ENCODE measurements at regions not wholly inside any gene's neighbourhood (a gene's known extent, or its start where the extent isn't known, plus 50 kb on each side); places are given as distances from the start of the nearest gene placed in this dataset.

DNA sequence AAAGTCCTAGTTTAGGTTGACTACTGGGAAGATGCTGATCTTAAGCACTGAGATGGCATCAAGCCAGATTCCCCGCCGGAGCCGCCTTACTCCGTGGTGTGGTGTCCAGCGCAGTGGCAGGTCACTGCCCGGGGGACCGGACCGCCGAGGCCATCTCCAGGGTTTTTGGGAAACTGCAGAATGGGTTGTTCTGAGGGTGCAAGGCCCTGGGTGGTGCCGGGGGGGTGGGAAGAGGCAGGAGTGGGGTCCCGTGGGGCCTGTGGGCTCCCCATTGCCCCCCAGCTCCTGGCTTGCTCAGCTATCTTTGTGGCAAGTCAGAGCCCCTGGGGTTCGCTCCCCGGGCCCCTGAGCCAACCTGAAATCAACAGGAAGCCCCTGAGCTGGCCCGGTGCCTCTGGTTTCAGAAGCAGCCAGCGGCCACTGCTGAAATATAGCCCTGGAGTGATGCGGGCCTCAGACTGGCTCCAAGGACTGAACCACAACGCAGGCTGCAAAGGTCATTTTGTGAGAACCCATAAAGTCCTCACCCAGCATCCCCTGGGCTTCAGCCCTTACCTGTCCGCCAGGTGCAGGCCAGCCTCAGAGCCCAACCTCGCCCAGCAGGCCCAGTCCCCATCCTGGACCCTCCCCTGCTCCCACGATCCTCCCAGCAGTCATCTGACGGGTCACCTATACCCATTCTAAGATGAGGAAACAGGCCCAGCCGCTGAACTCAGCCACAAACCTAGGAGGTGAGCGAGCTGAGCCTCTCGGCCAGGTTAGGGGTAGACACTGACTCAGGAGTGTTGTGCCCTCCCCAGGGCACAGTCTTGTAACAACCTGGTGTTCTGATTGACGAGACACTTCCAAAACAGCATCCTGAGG lies 102.7 kb downstream of the PDGFA start:
- H3K9me2 ChIP-seq (ENCODE audit: insufficient read depth), result no peaks in the 10 kb centered on the region
- H2AFZ ChIP-seq (ENCODE audit: low read depth, low read length, poor library complexity, severe bottlenecking), result no peak overlapping the region
- no peak overlapping the region for H3K27ac ChIP-seq (ENCODE audit: low read depth, low read length)
- ATAC-seq, result no peak
- no peak for DNase-seq (ENCODE audit: low read depth, low spot score)
- no peaks in the 10 kb centered on the region for H3K27me3 ChIP-seq (ENCODE audit: insufficient read depth, low read length)
- TF ChIP-seq ELF1 (IDR thresholded peaks at IDR 0.05; ENCODE audit: borderline replicate concordance, low read depth) (no peak), POLR2AphosphoS5 (IDR thresholded peaks at IDR 0.05; ENCODE audit: low read depth, low read length) (no peak), CEBPB (IDR thresholded peaks at IDR 0.05; ENCODE audit: low read depth) (no peak)
- TF ChIP-seq, protein P1, sequence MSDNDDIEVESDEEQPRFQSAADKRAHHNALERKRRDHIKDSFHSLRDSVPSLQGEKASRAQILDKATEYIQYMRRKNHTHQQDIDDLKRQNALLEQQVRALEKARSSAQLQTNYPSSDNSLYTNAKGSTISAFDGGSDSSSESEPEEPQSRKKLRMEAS (IDR thresholded peaks at IDR 0.05), result no peak
- TF ChIP-seq, protein P2, sequence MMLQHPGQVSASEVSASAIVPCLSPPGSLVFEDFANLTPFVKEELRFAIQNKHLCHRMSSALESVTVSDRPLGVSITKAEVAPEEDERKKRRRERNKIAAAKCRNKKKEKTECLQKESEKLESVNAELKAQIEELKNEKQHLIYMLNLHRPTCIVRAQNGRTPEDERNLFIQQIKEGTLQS (IDR thresholded peaks at IDR 0.05), result no peak
- H3K4me1 ChIP-seq (ENCODE audit: control insufficient read depth in 1 of 2, insufficient read depth in 2 of 2, low read length in 2 of 2), result no peaks in the 10 kb centered on the region
- no TSS peak for BruUV-seq (replicated peaks)
- intact Hi-C loops (cut with micrococcal nuclease), result no loop called here
- no peak overlapping the region for H3K9ac ChIP-seq (ENCODE audit: low read length)
- peaks cover 0 to 8% of the 10 kb centered on the region in 2 experiments; a peak in 2 of 4 replicates for H3K9me3 ChIP-seq (ENCODE audit: control insufficient read depth in 1 of 2, insufficient read depth in 1 of 2, low read depth in 1 of 2, low read length in 2 of 2)
- RAD21 ChIA-PET (ENCODE audit: low non-redundant PET in 1 of 2, low total read pairs in 2 of 2, uncharacterized antibody in 2 of 2, unreplicated experiment in 2 of 2), result no interaction called here
- H3K4me3 ChIP-seq (replicated peaks in 1 of 2; ENCODE audit: low read depth in 1 of 2, low read length in 2 of 2), result no peak overlapping the region
- H4K20me1 ChIP-seq (ENCODE audit: insufficient read depth), result no peaks in the 10 kb centered on the region
- no peaks in the 10 kb centered on the region for H3K79me2 ChIP-seq (ENCODE audit: insufficient read depth, low read length)
- POLR2A ChIA-PET, result no interaction called here
- CTCF ChIA-PET, result no interaction called here
- H3K4me2 ChIP-seq (ENCODE audit: low read length), result no peak overlapping the region
- H3K36me3 ChIP-seq (ENCODE audit: control insufficient read depth in 1 of 2, insufficient read depth in 2 of 2, low read length in 2 of 2), result no peaks in the 10 kb centered on the region

DNA sequence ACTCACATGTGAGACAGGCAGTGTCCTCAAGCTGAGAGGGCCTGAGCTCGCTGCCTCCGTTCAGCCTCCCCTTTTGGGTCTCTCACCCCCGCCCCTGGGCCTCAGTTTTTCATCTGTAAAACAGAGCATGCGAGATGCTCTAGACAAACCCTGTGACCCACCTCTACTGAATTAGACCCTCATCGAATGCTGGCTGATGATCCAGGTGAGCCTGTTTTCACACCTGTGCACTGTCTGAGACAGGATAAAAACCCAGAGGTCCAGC lies 102.1 kb downstream of the PDGFA start:
- POLR2A ChIA-PET, result no interaction called here
- Histone ChIP-seq H3K9me2 (ENCODE audit: insufficient read depth) (no peaks in the 10 kb centered on the region), H3K9ac (ENCODE audit: low read length) (no peak overlapping the region), H3K9me3 (ENCODE audit: control insufficient read depth in 1 of 2, insufficient read depth in 1 of 2, low read depth in 1 of 2, low read length in 2 of 2) (peaks cover 0 to 8% of the 10 kb centered on the region in 2 experiments; a peak in 2 of 4 replicates), H3K4me1 (ENCODE audit: control insufficient read depth in 1 of 2, insufficient read depth in 2 of 2, low read length in 2 of 2) (no peaks in the 10 kb centered on the region), H3K4me2 (ENCODE audit: low read length) (no peak overlapping the region), H3K79me2 (ENCODE audit: insufficient read depth, low read length) (no peaks in the 10 kb centered on the region), H3K36me3 (ENCODE audit: control insufficient read depth in 1 of 2, insufficient read depth in 2 of 2, low read length in 2 of 2) (no peaks in the 10 kb centered on the region), H2AFZ (ENCODE audit: low read depth, low read length, poor library complexity, severe bottlenecking) (no peak overlapping the region), H3K4me3 (replicated peaks in 1 of 2; ENCODE audit: low read depth in 1 of 2, low read length in 2 of 2) (no peak overlapping the region), H4K20me1 (ENCODE audit: insufficient read depth) (no peaks in the 10 kb centered on the region), H3K27me3 (ENCODE audit: insufficient read depth, low read length) (no peaks in the 10 kb centered on the region), H3K27ac (ENCODE audit: low read depth, low read length) (no peak overlapping the region)
- ATAC-seq, result no peak
- RAD21 ChIA-PET (ENCODE audit: low non-redundant PET in 1 of 2, low total read pairs in 2 of 2, uncharacterized antibody in 2 of 2, unreplicated experiment in 2 of 2), result no interaction called here
- CTCF ChIA-PET, result no interaction called here
- BruUV-seq (replicated peaks), result no TSS peak
- intact Hi-C loops (cut with micrococcal nuclease), result no loop called here
- no peak for DNase-seq (ENCODE audit: low read depth, low spot score)
- TF ChIP-seq CBX3 (IDR thresholded peaks at IDR 0.05; ENCODE audit: low read depth) (no peak), SIN3A (IDR thresholded peaks at IDR 0.05; ENCODE audit: low read depth) (no peak), ELF1 (IDR thresholded peaks at IDR 0.05; ENCODE audit: borderline replicate concordance, low read depth) (no peak), CEBPB (IDR thresholded peaks at IDR 0.05; ENCODE audit: low read depth) (no peak), FOSL1 (IDR thresholded peaks at IDR 0.05; ENCODE audit: low read depth) (no peak), POLR2AphosphoS5 (IDR thresholded peaks at IDR 0.05; ENCODE audit: low read depth, low read length) (no peak), EZH2 (IDR thresholded peaks at IDR 0.05) (no peak), ZNF274 (IDR thresholded peaks at IDR 0.05; ENCODE audit: low read depth, low read length) (no peak), SRF (IDR thresholded peaks at IDR 0.05; ENCODE audit: low read depth) (no peak), JUND (IDR thresholded peaks at IDR 0.05) (no peak), EGR1 (IDR thresholded peaks at IDR 0.05; ENCODE audit: low read depth) (no peak), POLR2A (IDR thresholded peaks at IDR 0.05; ENCODE audit: borderline replicate concordance, extremely low read depth, insufficient read depth, insufficient read length) (no peak)
- TF ChIP-seq, protein P3, sequence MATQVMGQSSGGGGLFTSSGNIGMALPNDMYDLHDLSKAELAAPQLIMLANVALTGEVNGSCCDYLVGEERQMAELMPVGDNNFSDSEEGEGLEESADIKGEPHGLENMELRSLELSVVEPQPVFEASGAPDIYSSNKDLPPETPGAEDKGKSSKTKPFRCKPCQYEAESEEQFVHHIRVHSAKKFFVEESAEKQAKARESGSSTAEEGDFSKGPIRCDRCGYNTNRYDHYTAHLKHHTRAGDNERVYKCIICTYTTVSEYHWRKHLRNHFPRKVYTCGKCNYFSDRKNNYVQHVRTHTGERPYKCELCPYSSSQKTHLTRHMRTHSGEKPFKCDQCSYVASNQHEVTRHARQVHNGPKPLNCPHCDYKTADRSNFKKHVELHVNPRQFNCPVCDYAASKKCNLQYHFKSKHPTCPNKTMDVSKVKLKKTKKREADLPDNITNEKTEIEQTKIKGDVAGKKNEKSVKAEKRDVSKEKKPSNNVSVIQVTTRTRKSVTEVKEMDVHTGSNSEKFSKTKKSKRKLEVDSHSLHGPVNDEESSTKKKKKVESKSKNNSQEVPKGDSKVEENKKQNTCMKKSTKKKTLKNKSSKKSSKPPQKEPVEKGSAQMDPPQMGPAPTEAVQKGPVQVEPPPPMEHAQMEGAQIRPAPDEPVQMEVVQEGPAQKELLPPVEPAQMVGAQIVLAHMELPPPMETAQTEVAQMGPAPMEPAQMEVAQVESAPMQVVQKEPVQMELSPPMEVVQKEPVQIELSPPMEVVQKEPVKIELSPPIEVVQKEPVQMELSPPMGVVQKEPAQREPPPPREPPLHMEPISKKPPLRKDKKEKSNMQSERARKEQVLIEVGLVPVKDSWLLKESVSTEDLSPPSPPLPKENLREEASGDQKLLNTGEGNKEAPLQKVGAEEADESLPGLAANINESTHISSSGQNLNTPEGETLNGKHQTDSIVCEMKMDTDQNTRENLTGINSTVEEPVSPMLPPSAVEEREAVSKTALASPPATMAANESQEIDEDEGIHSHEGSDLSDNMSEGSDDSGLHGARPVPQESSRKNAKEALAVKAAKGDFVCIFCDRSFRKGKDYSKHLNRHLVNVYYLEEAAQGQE (IDR thresholded peaks at IDR 0.05; ENCODE audit: low read depth), result no peak
- TF ChIP-seq, protein P4, sequence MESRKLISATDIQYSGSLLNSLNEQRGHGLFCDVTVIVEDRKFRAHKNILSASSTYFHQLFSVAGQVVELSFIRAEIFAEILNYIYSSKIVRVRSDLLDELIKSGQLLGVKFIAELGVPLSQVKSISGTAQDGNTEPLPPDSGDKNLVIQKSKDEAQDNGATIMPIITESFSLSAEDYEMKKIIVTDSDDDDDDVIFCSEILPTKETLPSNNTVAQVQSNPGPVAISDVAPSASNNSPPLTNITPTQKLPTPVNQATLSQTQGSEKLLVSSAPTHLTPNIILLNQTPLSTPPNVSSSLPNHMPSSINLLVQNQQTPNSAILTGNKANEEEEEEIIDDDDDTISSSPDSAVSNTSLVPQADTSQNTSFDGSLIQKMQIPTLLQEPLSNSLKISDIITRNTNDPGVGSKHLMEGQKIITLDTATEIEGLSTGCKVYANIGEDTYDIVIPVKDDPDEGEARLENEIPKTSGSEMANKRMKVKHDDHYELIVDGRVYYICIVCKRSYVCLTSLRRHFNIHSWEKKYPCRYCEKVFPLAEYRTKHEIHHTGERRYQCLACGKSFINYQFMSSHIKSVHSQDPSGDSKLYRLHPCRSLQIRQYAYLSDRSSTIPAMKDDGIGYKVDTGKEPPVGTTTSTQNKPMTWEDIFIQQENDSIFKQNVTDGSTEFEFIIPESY (IDR thresholded peaks at IDR 0.05; ENCODE audit: extremely low read depth, insufficient replicate concordance, low read length), result no peak
